GM21515 (cell line): ENCODE measurements at regions not wholly inside any gene's neighbourhood (a gene's known extent, or its start where the extent isn't known, plus 50 kb on each side); places are given as distances from the start of the nearest gene placed in this dataset.

Experiments
- ATAC-seq: cut with Tn5 transposase; IDR thresholded peaks from one replicate; pipeline ENCODE4 v1.9.1; 2021; ENCODE audit not compliant: unreplicated experiment

DNA sequence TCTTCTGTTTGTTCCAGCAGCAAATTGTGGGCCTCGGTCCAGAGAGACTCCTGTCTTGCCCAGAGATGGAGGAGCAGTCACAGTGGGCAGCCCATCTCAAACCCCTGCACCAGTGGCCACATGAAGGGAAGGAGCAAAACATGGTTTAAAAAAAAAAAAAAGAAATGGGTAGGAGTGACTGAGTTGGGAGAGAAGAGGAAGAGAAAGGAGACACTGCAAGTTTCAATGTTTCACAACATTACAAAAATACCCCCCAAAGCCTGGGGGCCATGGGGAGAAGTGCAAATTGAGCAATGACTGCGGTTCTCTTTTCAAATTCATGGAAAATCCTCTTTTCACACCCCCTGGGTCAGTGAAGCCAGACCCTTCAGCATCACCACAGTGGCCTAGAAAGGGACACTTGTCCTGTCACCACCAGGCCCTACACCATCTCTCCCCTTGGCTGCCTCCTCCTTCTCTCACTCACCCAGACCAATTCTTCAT is 117.1 kb downstream of the ZFP36L2 start:
- ATAC-seq: no peak

DNA sequence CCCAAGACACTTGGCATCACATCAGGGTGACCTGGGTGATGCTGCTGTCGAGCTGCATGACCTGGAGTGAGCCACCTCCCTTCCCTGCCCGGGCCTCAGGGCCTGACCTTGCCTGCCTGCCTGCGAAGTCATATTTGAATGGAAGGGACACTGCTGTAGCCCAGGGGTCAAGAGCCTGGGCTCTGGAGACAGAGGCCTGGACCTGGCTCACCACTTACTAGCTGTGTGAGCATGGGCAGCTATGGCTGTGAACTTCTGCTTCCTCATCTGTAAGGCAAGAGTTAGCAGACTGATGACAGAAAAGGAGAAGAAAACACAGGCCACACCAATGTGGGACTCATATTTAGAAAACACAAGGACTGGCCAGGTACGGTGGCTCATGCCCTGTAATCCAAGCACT is 118.7 kb downstream of the ZFP36L2 start:
- ATAC-seq: no peak

DNA sequence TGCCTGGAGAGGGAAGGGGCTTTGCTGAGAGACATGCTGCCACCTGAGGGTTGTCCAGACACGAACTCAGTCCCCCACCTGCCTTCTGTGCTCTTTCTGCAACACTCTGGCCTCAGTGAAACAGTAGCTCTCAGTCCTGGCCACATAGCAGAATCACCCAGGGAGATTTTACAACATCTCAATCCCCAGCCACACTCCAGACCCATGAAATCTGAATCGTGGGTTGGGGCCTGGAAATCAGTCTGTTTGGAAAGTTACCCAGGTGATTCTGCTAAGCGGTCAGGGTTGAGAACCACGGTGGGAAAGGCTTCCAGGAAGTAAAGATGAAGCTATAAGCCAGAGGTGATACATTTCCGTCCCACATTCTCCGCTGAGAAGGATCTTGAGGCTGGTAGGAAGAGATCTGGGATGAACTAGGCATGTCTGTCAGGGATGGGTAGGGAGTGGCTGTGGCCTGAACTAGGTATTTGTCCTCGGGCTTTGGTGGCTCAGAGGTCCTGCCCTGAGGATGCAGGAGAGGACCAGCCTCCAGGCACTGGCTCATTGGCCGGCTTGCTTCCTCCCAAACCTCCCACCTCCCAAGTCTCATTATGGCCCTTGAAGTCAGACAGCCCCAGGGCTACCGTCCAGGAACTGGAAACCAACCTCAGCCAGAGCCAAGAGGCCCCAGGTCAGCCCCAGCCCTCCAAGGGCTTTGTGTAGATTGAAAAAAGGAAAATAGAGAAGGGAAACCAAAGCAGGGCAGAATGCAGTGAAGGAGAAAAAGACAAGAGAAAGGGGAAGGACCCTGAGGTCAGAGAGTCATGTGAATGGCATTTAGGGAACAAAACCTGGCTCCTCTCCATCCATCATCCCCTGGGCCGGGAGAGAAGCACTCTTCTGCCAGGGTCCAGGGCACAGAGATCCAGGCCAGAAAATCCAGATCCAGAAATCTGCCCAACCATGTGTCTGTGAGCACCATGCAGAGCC is 119.6 kb downstream of the ZFP36L2 start:
- no peak for ATAC-seq

DNA sequence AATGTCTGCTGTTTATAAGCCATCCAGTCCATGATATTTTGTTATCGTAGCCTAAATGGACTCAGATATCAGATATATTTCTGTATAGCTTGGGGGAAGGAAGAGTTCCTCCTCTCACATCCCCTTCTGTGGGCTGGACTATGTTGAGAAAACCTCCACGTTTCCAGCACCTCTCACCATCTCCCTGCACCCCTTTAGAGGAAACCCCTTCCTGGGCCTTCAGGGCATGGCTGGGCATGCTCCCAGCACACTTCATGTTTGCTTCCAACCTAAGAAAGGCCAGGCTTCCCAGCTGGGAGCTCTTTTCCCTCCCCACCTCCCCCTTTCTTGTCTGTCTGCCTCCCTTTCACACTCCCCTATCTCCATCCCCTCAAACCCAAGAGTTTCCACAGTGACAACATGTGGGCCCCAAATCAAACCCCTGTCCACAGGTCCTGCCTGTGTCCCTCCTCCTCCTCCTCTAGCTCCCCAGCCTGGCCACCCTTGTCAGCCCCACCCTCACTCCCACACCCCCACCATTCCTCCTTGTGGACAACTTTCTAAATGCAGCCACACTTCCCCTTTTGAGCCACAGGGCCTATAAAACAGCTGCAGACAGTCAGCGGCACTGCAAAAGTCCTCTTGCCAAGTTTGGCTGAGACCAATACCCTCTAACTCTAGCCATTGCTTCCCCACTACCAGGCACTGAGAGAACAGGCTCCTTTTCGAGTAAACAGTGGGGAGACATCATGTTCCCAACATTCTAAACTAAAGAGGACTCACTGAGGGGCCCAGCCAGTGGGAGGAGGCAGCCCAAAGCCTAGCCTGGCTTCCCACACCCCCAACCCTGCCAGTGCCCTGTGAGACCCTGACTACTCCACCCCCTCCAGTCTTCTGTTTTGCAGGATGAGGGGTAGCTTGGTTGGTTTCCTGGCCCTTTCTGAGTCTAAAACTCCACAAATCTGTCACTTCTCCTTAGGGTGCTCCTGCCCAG is 120.5 kb downstream of the ZFP36L2 start:
- ATAC-seq: peak; percentile 44

DNA sequence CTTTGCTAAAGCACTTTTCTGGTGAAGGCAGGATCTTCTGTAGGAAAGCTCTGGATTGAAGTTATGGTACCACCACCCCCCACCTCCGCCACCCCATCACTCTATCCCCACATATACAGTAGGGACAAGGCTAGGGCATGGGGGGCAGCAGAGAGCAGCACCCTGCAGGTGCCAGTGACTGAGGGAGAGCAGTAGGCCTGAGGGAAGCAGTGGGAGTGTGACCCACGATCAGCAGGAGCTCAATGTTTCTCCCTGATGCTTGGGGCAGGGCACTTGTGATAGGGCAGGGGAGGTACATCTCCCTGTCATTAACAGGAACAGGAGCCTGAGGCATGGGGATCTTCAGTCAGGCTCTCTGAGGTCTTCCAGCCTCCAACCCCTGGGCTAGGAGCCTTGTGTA is 121.6 kb downstream of the ZFP36L2 start:
- no peak for ATAC-seq

DNA sequence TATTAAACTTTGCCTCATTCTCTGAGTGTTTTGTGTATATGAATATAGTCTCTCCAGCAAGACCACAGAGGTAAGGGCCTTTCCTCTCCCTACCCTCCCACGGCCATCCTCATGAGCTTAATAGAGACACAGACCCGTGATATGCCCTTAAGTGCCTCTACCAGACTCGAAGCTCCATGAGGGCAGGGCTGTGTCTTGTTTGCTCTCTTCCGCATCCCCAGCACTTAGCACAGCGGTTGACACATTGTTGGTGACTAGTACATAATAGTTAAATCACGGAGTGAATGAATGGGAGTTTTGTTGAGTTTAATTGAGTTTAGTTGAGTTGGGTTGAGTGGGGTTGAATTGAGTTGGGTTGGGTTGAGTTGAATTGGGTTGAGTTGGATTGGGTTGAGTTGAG is 122.3 kb downstream of the ZFP36L2 start:
- no peak for ATAC-seq

DNA sequence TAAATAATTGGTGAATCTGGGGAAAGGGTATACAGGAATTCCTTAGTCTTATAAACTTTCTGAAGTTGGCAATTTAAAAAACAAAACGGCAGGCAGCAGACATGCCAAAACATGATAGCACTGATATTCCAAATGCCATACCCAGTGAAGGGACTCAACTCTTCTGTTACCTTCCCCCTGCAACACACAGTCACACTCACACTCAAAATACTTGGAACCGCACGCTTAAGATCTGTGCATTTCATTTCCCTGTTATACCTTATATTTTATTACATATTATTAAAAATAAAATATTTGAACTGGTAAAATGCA is 123.4 kb downstream of the ZFP36L2 start:
- ATAC-seq: no peak

DNA sequence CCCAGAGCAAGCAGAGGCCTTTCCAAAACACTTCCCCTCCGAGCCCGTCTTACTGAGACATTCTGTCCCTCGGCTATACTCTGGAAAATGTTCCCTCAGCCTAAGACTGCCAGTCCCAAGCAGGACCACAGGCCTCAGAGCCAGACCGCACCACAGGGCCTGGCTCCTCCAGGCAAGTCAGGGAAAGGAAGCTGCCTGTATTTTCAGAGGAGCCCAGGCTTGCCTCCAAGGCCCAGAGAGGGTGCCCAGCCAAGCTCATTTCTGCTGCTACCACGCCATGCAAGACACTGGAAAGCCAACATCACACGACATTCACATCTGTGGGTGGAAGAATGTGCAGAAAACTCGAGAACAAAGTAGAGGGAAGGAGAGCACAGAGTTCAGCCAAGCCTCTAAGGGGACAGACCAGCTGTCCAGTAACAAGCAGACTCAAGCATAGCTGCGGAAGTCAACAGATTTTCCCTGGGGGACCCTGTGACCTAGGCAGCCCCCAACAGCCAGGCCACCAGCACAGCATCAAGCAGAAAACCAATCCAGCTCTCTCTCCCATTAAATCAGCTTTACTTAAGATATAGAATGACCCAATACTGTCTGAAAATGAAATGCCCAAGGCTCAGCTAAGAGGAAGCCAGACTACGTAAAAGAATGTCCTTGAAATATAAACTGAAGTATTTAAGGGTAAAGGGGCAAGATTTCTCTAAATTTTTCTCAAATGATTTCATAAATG is 123.9 kb downstream of the ZFP36L2 start:
- no peak for ATAC-seq

DNA sequence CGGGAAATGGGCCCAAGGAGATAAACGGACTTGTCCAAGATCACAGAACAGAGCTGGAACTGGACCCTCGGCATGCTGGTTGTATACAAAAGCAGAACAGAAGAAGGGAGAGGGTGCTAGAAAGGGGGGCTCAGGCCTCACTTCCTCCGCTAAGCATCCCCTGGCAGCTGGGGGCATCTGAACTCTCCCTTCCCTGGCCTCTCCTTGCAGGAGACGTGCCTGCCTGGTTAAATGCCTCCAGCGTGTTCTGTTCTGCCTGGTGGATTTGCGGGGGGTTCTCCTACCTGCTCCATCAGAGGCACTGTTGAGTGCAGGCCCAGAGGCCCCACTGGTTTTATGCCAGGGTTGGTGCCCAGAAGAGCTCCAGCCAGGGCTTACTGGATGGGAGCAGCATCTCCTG is 124.7 kb downstream of the ZFP36L2 start:
- ATAC-seq: no peak

DNA sequence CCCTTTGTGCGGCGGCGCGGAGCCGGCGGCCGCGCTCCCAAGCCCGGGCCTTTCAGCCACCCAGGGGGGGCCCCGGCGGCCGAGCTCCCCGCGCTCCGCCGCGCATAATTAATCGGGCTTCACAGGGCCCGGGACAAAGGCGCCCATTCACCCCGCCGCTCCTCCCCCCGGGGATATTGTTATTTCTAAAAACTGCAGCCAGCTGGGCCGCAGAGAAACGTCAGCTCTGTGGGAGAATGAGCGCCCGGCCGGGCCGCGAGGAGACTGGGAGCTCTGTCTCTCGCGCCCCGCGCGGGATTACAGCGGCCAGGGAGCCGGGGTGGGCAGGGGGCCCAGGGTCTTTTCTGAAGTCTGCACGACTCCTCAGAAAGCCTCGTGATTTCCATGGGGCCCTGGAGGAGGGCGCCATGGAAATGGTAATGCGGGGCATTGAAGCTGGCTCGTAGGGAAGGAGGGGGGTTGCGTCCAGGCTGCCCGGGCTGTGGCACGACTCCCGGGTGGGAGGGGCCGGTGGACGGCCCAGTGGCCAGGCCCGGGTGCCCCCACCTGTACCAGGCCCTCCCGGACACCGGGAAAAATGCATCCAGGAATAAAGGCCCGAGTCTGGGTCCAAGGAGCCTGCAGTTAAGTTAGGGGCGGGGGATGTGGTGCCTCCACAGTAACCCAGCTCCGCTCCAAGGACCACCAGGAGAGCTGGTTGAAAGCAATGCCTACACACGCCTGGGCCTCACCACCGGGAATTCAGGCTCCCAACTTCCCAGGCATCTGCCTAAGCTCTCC is 125.3 kb downstream of the ZFP36L2 start:
- ATAC-seq: no peak

DNA sequence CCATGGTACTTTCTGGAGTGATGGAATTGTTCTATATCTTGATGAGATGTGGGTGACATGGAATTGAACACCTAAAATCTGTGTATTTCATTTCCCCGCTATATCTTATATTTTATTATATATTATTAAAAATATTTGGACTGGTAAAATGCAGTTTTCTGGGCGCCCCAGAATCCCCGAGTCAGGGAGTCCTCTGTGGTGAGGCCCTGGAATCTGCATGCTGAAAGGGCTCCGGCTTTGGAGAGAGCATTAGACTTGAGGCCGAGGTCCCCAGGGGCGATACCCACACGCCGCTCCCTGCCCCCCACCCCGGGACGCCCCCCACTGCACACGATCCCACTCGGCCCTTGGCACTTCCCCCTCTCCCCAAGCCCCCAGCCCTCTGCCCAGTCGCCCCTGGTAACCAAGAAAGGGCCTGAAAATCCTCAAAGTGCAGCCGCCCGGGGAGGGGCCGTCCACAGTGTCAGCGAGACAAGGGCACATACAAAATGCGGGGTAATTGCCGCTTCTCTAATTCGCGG is 126.0 kb downstream of the ZFP36L2 start:
- ATAC-seq: no peak

DNA sequence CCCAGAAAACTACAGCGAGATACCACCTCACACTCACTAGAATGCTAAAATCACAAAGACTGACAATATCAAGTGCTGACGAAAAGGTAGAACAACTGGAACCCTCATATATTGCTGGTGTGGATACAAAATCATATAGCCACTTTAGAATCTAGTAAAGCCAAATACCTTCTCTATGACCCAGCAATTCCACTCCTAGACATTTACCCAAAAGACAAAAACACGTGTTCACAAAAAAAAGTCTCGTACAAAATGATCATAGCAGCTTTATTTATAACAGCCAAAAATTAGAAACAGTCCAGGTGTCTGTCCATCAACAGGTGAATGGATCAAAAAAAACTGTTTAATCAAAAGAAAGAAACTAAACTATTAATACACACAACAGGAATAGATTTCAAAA is 126.6 kb downstream of the ZFP36L2 start:
- no peak for ATAC-seq

DNA sequence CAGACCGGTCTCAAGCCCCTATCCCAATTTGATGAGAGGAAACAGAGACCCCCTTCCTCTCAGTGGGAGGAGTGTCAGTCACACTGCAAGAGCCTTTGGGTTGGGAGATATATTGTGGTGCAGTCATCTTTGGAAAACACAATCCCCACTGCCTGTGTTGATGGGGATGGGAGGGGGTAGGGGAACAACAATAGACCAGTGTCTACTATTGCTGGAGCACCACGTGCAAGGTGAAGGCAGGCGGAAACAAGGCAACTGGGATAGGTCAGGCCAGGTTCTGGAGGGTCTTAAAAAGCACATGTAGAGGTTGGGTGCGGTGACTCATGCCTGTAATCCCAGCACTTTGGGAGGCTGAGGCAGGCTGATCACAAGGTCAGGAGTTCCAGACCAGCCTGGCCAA is 127.9 kb downstream of the ZFP36L2 start:
- ATAC-seq: no peak

DNA sequence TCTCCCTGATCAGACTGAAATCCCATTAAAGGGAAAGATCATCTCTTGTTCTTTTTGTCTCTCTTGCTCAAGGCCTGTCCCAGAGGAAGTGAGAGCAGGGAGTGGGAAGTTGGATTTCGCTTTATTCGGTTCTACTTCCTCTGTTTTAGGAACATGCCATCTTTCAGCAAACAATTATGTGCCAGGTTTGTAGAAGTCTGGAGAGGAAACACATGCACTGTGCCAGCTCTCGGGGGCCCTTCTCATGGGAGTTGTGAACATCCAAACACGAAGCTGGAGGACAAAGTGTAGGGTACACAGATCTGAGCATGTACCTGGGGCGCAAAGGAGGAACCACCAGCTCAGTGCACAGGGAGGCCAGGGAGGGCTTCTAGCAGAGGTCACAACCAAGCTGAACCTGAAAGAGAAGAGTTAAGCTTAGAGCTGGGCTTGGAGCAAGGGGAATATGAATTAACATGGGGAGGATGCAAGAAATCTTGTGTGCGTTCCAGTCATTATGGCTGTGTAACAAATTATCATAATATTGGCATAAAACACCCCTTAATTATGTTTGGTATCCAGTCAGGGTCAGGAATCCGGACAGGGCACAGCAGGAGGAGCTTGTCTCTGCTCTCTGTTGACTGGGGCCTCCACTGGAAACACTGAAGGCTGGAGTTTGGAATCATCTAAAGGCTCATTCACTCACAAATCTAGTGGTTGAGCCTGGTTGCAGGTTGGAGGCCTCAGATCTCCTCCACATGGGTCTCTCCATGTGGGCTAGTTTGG is 128.6 kb downstream of the ZFP36L2 start:
- ATAC-seq: no peak

DNA sequence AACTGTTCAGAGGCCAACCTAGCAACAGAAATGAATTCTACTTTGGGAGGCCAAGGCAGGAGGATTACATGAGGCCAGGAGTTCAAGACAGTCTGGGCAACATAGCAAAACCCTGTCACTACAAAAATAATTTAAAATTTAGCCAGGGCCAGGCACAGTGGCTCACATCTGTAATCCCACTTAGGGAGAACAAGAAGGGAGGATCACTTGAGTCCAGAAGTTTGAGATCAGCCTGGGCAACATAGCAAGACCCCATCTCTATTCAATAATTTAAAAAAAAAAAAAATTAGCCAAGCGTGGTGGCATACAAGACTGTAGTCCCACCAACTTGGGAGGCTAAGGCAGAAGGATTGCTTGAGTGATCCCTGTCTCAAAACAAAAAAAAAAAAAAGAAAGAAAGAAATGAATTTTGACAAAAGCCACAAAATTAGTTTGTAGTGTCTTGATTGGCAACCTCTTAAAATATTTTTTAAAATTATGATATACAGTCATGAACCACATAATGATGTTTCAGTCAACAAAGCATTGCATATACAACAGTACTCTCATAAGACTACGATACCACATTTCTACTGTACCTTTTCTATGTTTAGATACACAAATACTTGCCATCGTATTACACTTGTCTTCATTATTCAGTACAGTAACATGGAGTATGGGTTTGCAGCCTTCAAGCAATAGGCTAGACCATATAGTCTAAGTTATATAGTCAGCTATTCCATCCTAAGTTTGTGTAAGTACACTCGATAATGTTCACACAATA is 130.7 kb downstream of the ZFP36L2 start:
- no peak for ATAC-seq

DNA sequence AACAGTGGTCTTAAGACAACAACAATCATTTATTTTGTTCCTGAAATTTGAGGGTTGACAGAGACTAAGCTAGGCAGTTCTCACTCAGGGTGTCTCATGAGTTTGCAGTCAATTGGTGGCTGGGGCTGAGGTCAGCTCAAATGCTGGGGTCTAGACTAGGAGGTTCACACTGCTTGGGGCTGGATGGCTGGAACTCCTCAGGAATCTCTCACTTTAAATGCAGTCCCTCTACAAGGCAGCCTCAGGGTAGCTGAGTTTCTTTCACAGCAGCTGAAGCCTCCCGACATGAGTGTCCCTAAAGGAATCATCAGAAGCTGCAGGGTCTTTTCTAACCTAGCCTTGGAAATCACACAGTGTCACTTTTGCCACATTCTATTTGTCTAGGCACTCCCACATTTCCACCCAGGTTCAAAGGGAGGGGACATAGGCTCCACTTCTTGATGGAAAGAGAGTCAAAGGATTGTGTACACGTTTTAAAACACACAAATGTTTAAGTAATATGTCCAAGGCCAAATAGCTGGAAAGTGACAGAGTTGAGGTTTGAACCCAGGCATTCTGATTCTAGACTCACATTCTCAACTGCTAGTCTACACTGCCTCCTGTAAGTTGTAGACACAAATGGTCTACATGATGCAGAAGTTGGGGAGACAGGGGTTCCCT is 133.8 kb downstream of the ZFP36L2 start:
- no peak for ATAC-seq

DNA sequence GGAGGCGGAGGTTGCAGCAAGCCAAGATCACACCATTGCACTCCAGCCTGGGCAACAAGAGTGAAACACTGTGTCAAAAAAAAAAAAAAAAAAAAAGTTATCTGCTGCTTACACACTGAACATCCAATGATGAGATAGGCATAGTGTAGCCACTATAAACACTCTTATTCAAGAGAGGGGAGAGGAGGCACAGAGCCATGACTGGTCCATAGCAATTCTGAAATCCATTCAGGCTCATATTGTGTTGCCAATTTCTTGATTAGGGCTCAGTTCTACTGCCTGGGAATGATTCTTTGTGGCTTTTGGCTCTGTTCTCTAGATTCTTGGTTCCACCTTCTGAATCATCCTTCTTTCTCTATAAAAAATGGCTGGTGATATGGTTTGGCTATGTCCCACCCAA is 136.1 kb downstream of the ZFP36L2 start:
- ATAC-seq: no peak
